ENCODE measurements at regions not wholly inside any gene's neighbourhood (a gene's known extent, or its start where the extent isn't known, plus 50 kb on each side); places are given as distances from the start of the nearest gene placed in this dataset.

GRCh38 chr16:5884996-5885395 is 787.4 kb upstream of the EEF2KMT start:
- Histone ChIP-seq H3K9me3 (ENCODE audit: control insufficient read depth, insufficient read depth, low read length) (peaks cover 42% of the 10 kb centered on the region), H3K27ac (ENCODE audit: low read depth, low read length) (no peak overlapping the region), H3K27me3 (ENCODE audit: control insufficient read depth, insufficient read depth, low read length) (no peaks in the 10 kb centered on the region), H3K4me3 (ENCODE audit: low read depth, low read length) (no peak overlapping the region)
- POLR2A ChIA-PET, result no interaction called here
- TF ChIP-seq CTCF (IDR thresholded peaks at IDR 0.05; ENCODE audit: low read depth, low read length), result no peak
- CTCF ChIA-PET, result no interaction called here
- DNase-seq (ENCODE audit: low read depth, low spot score), result no peak

GRCh38 chr16:5884339-5884738 is 786.7 kb upstream of the EEF2KMT start:
- ChIA-PET CTCF (no interaction called here), POLR2A (no interaction called here)
- no peak overlapping the region for H3K27ac ChIP-seq (ENCODE audit: low read depth, low read length)
- no peaks in the 10 kb centered on the region for H3K27me3 ChIP-seq (ENCODE audit: control insufficient read depth, insufficient read depth, low read length)
- H3K9me3 ChIP-seq (ENCODE audit: control insufficient read depth, insufficient read depth, low read length), result peaks cover 43% of the 10 kb centered on the region
- no peak overlapping the region for H3K4me3 ChIP-seq (ENCODE audit: low read depth, low read length)
- no peak for TF ChIP-seq CTCF (IDR thresholded peaks at IDR 0.05; ENCODE audit: low read depth, low read length)
- DNase-seq (ENCODE audit: low read depth, low spot score), result no peak

- peaks cover 44% of the 10 kb centered on the region for H3K9me3 ChIP-seq (ENCODE audit: control insufficient read depth, insufficient read depth, low read length)
- DNase-seq (ENCODE audit: low read depth, low spot score), result no peak
- H3K27me3 ChIP-seq (ENCODE audit: control insufficient read depth, insufficient read depth, low read length), result no peaks in the 10 kb centered on the region
- H3K4me3 ChIP-seq (ENCODE audit: low read depth, low read length), result no peak overlapping the region
- POLR2A ChIA-PET, result no interaction called here
- CTCF ChIA-PET, result no interaction called here
- H3K27ac ChIP-seq (ENCODE audit: low read depth, low read length), result no peak overlapping the region
- no peak for TF ChIP-seq CTCF (IDR thresholded peaks at IDR 0.05; ENCODE audit: low read depth, low read length)
Measured at GRCh38 chr16:5882087-5882640, 784.6 kb upstream of the EEF2KMT start.

- no peak for DNase-seq (ENCODE audit: low read depth, low spot score)
- Histone ChIP-seq H3K4me3 (ENCODE audit: low read depth, low read length) (no peak overlapping the region), H3K27me3 (ENCODE audit: control insufficient read depth, insufficient read depth, low read length) (no peaks in the 10 kb centered on the region), H3K27ac (ENCODE audit: low read depth, low read length) (no peak overlapping the region), H3K9me3 (ENCODE audit: control insufficient read depth, insufficient read depth, low read length) (peaks cover 34% of the 10 kb centered on the region)
- no peak for TF ChIP-seq CTCF (IDR thresholded peaks at IDR 0.05; ENCODE audit: low read depth, low read length)
- ChIA-PET CTCF (no interaction called here), POLR2A (no interaction called here)
Measured at GRCh38 chr16:5875416-5875815, 777.8 kb upstream of the EEF2KMT start.

- no peak for TF ChIP-seq CTCF (IDR thresholded peaks at IDR 0.05; ENCODE audit: low read depth, low read length)
- H3K27me3 ChIP-seq (ENCODE audit: control insufficient read depth, insufficient read depth, low read length), result no peaks in the 10 kb centered on the region
- DNase-seq (ENCODE audit: low read depth, low spot score), result no peak
- CTCF ChIA-PET, result no interaction called here
- H3K9me3 ChIP-seq (ENCODE audit: control insufficient read depth, insufficient read depth, low read length), result peaks cover 31% of the 10 kb centered on the region
- POLR2A ChIA-PET, result no interaction called here
- no peak overlapping the region for H3K4me3 ChIP-seq (ENCODE audit: low read depth, low read length)
- no peak overlapping the region for H3K27ac ChIP-seq (ENCODE audit: low read depth, low read length)
Measured at GRCh38 chr16:5874899-5875298, 777.3 kb upstream of the EEF2KMT start.
